HG03108 (cell line): ENCODE measurements at regions not wholly inside any gene's neighbourhood (a gene's known extent, or its start where the extent isn't known, plus 50 kb on each side); places are given as distances from the start of the nearest gene placed in this dataset.

ENCODE experiments used
- ATAC-seq: cut with Tn5 transposase; IDR thresholded peaks from one replicate; pipeline ENCODE4 v1.9.1; 2021; ENCODE audit warnings: moderate library complexity; ENCODE audit not compliant: unreplicated experiment

DNA sequence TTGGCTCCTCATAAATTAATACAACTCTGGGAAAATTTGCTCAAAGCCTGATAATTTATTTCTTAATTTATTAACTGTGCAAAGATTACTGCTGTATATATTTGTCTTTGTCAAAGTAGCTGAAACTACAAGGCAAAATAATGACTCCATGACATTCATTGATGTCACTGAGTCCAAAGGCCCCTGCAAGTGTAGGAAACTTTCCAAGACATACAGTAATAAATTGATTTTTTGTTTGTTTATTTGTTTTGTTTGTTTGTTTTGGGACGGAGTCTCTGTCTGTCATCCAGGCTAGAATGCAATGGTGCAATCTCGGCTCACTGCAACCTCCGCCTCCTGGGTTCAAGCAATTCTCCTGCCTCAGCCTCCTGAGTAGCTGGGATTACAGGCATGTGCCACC lies 96.8 kb upstream of the LPP start:
- no peak for ATAC-seq

DNA sequence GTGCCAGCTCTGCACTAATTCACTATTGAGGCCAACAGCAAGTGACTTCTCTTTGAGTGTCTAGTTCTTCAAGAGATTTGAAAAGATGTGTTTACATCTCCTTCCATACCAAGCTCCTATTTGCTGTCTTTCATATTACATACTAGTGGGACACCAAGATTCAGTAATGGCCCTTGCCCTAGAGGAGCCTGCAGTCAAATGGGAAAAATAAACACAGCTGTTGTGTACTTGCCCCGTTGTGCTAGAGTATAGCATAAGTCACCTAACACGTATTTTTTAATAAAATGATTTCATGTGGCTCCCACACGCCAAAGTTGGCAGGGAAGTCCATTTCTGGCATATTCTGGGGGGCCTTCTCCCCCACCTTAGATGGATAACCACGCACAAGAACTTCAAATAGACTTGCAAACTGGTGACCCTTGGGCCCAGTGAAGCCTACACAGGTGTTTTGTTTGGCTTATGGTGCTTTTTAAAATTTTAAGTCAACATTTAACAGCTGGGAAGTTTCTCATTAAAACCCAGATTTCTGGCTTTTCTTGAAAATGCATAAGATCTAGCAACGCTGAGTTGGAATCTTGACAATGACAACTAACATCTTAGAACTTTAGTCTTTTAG lies 95.3 kb upstream of the LPP start:
- no peak for ATAC-seq

DNA sequence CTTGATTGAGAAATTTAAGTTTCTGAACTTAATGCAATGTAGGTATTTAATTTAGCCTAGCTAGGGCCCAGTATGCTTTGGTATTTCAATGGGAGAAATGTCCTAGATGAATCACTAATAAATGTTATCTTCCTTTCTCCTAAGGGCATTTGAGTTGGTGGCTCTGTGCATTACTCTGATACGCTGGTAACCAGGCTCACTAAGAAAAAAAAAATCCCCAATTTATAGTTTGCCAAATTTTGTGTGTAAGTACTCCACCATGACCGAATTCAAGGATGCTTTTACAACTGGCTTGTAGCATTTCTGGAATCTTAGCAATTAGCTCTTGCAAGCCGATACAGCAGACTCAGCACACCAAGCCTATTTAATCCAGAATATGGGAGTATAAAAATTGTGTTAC lies 94.6 kb upstream of the LPP start:
- no peak for ATAC-seq

DNA sequence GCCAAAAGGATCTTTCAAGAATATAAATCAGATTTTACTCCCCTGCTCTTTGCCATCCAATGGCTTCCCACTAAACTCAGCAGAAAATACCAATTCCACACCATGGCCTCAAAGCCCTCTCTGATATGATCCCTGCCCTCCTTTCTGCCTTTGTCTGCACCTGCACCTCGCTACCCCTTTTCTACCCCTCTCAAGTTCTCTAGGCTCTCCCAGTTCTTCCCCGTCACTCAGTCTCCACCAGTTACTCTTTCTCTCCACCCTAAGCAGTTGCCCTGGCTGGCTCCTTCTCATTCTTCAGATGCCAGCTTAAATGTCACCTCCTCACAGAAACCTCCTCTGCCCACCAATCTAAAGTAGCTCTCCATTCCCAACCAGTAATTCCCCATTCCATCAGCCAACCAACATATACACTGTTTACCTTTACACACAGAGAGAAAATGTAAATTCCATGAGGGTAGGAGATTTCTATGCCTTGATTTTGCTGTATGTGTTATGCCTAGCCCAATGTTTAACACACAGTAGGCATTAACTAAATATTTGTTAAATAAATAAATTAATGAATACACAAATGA lies 93.6 kb upstream of the LPP start:
- no peak for ATAC-seq

DNA sequence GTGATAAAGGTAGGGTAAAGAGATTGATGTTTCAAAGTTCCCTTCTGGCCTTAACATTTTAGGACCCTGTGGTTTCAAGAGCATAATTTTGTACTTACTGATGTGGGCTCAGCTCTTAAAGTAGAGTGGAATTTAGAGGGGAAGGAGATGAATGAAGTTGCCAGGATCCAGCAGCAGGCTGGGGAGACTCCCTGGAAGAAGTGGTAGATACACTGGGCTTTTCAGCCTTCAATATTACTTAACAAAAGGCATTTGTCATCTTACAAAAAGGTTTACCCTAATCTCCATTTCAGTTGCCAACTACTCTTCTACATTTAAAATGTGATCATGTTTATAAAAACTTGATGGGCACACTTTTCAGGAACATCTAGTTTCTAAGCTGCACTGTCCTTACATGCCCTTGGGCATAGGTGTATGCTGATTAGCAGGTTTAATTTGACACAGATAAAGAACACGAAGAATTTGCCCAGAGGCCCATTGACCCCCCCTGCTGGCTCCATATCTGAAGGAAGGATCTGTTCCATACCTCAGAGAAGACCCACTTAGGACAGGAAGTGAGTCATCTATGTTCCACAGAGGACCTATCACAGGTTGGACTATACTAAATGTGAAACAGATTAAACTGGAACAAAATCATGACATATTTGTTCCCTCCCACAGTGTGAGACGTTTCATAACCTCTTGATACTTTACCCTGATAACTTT lies 93.0 kb upstream of the LPP start:
- no peak for ATAC-seq

DNA sequence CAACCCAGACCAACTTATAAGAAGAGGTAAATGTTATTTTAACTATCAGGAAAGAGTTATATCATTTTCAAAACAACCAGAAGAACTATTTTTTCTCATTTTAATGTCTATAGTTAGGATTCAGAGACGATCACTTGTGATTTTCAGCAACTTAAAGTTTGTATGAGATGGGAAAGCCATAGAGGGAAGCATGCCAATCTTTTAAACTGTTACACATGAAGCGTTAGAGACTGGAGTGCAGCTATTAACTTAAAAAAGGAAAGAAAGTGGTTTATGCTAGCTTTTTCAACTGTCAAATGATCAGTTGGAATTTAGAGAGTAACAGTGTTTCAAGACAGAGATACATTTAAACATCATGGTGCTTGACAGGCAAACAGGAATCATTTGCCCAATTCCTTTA lies 91.7 kb upstream of the LPP start:
- no peak for ATAC-seq

DNA sequence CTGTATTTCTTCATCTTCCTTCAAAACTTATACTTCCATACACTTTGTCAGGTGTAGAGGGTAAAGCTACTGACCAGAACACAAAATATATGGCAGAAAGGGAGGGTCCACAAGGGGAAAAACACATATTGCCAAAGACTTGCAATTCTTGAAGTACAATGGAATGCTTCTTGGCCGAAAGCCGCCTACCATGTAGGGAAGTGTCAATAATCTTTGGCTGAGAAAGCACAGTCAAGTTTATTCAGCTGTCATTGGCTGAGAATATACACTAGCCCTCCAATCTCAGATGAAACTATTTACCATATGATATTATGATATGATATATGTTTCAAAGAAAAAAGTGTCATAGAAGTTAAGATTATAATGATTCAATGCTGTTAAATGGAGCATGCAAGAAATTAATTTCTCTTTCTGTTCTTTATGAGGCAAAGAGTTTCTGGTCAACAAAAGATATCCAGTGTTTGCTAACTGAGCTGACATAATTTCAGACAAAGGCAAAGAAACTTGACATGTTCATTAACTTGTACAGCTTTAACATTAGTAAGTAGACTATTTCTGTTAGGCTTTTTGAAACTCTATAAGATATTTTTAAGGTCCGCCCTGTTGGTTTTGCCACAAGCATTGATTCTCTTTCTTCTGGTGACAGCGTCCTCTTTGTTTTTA lies 89.0 kb upstream of the LPP start:
- no peak for ATAC-seq

DNA sequence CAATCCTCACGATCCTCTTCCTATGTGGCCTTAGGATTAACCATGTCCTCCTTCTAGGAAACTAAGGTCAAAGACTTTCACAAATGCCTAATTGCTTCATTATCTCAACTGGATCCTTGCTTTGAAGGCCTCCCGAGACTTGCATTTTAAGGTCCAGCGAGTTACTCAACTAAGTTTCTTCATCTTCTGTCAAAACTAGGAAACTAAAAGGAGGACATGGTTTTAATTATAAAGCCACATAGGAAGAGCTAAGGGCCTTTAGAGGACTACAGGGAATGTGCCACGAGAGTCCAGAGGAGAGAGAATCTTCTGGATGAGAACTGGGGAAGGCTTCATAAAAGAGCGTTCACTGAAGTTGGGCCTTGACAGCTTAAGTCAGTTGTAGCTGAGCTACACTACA lies 87.8 kb upstream of the LPP start:
- ATAC-seq, result no peak

DNA sequence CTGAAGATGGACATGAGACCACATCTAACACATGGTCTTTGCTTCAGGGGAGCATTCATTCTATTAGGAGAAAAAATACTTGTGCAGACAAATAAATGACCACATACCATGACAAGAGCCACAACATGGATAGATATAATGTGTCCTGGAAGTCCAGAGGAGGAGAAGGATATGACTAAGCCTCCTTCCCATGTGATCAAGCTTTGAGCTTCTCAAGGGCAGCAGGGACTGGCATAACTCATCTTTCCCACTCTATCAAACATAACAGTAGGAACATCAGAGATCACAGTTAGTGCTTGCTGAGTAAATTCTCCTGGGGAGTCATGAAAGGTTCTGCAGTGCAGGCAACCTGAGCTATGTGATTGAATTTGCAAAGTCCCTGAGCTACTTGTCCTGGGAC lies 86.0 kb upstream of the LPP start:
- no peak for ATAC-seq

DNA sequence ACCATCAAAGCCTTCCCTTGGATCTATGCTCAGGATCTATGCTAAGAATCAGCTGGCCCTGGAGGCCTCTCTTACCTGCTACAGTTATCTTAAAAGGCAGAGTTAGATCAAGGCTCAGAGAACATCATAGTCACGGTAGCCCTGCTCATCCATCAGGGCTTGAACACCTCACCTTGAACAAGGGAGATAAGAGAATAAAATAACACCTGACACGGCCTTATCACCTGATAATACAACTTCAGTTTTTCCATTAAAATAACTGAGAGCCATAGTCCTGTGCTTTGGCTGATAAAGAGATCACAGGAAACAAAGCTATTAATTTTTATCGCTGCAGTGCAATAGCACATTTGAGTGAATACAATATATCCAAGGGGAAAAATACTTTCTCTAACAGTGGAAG lies 85.6 kb upstream of the LPP start:
- ATAC-seq, result no peak

DNA sequence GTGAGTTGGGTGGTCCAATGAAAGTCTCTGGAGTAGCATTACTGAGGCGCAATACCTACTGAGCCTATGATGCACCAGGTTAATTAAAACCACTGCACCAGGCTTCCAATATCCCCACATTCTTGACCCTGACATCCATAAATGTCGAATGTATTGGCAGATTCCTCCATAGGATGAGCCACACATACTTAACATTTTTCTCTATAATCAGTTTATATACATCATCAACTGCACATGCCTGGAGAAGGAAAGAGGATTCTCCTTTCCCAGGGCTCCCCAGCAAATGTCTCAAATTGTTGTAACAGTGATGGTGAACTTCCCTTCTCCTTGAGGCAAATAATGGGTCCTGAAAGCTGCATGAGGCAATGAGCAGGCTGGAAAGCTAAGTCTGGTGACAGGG lies 82.3 kb upstream of the LPP start:
- ATAC-seq, result no peak

DNA sequence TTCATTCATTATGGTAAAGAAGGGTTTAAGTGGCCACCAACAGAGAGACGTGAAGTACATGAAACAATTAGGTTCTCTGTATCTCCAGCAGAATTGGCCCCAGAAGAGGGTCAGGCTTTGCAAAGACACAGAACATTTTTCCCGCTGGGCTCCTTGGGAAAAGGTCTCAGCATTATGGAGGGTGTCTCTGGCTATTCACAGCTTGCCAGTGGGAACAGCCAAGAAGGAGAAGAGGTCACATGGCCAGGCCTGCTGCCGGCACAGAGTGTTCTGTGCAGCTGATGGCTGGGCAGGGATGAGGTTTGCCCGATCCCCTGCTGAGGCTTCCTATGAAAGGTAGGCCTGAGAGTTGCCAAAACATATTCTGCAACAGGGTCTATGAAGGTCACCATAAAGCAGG lies 77.8 kb upstream of the LPP start:
- no peak for ATAC-seq

DNA sequence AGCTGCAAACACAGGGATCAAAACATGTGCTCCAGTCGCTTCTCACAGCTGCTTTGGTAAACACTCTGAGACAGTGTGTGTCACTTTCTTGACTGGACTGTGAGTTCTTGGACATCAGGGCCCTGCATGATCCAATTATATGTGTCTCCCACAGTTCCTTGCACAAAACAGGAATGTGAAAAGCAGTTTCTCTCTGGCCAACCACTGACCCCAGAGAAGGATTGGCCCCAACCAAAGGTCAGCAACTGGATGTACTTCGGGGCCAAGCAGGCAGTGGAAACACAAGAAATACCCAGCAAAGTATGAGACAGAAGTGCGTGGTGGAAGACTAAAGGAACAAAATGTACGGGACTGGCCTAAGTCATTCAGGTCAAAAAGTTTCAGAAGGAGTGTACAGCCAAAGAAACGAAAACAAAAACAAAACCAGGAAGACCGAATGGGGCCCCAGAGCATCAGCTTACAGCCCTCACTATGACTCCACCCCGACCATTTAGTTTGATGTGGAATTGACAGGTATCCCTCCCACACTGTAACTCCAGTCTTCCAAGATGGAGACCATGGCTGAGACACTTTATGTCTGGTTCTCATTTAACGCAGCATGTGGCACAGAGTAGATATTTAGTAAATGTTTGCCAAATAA lies 76.7 kb upstream of the LPP start:
- ATAC-seq, result no peak

DNA sequence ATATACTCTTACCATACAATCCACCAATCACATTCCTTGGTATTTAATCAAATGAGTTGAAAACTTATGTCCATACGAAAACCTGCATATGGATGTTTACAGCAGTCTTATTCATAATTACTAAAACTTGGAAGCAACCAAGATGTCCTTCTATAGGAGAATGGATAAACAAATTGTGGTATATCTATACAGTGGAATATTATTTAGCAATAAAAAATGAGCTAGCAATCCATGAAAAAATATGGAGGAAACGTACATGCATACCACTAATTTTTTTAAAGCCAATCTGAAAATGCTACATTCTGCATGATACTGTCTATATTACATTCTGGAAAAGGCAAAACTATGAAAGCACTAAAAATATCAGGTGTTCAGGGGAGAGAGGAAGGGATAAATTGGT lies 73.9 kb upstream of the LPP start:
- ATAC-seq, result no peak

DNA sequence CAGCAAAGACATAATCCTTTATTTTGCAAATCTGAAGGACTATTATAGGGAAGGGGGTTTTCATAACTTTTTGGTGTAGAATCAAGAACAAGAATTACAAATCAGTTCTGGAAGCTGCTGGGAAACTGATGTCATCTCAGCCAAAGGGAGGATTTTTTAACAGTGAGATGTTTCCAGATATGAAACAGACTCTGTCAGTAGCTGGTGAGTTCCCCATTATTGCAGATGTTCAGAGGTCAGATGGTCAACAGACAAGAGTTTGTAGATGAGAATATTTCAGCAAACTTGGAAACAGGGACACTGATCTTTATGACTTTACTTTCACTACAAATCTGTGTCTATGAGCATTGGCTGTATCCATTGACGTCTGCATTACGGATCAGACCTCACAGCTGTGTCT lies 71.9 kb upstream of the LPP start:
- ATAC-seq, result no peak

DNA sequence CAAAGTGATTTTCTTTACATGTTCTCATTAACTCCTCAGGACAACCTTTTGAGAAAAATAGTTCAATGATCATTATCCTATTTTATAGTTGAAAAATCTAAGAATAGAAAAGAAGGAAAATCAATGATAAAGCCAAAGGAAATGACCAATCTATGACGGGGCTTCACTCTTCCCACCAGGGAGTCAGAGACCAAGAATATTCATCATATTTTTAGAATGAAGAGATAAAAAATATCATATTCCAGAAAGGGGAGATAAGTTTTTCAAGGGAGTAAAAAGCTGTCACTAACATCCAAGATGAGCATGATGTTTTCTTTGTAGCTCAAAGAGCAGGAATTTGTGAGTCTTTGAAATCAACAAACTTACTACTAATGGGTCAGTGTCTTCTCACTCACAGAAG lies 71.5 kb upstream of the LPP start:
- ATAC-seq, result no peak

DNA sequence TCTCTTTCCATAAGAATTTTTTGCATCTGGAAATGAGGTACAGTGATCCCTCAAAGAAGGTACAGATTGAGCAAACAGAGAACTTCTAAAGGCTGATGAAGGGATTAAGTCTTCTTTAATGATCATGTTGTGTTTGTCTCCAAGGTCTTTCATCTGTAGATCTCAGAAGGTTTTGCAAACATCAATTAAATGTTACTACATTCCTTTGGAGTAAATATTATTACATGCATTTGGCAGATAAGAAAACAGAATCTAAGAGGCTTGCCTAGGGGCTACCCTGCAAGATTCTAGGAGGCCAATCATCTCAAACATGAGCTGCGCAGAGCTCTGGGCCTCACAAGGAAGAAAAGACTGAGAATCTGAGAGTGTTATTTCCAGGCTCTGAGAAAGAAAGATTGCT lies 70.9 kb upstream of the LPP start:
- no peak for ATAC-seq

DNA sequence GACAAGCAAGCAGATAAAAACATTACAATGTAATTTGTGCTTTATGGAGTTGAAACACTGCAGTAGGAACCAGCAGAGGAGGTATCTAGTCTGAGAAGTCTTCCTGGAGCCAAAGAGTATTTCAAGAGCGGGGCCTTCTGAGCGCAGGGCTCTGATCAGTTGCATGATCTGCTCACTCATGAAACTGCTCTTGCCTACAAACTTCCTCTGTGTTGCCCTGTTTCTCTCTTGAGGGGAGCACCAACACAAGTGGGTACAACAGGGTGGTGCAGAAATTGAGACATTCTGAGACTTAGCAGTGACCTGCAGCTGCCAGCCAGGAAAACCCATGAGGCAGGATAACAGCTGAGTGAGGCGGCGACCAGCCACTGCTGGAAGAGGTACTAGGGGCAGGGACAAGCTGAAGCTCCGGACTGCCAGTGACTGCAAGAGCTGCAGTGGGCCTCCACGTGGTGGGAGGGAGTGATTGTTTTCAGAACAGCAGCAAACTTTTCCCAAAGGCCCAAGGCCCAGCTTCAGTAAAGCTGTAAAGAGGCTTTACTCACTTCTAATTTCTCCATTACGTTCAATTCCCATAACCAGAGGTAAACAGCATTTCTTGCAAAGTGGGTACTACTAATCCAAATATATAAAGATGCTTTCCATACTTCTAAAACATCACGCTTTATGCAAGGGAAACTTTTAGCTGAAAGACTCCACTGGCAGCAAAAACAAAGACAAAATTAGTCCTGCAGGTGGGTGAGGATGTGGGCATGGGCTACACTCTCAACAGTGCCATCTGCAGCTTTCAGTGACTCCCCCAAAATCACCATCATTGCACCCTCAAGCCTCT lies 69.0 kb upstream of the LPP start:
- ATAC-seq, result no peak

DNA sequence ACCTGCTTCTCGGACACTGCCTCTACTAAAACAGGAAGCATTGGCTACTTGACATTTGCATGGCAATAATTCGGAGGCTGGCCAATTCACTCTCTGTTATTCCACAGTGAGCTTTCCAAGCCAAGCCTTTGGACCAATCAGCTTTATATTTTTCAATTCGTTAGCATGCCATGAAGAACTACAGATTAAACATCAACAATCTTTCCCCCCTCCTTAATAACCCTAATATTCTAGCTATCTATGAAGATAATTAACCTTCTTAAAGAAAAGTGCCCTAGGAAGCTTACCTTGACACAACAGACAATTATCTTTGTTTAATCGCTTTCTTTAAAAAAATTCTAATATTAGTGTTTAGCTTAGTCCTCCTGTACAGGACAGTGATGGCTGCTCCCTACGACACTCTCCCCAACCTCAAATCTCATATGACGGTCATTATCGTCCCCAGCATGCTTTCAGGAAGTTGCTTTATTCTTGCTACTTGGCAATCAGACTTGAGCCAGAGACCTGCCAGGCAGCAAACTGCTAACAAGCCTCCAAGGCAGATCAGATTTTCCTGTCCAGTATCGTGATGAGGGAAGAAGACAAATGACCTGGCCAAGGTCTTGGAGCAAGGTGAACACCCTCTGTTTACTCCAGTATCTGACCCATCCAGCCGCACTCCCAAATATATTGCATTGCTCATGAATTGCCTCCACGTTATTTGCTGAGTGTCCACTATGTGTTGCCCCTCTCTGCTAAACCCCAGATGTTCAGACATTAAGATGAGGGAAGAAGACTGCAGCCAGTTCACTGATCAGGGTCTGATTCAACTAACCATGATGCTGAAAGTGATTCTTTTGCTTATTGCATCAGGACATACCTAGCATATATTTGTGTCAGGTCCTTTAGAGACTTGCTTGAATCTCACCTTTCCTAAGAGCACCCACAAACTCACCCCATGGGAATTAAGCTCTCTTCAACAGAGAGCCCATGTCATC lies 68.1 kb upstream of the LPP start:
- ATAC-seq, result no peak
